Liver (tissue), 3 donors: ENCODE measurements at regions not wholly inside any gene's neighbourhood (a gene's known extent, or its start where the extent isn't known, plus 50 kb on each side); places are given as distances from the start of the nearest gene placed in this dataset.

ENCODE experiments used
- CTCF ChIP-seq: fragments of 150-350 bp; IDR thresholded peaks from 2 replicates; pipeline ENCODE4 v1.5.1; 2017; ENCODE audit warnings: improper control_type of control experiment, low read depth, low read length; ENCODE audit not compliant: missing input control
- FOXA1 ChIP-seq: IDR thresholded peaks from 2 replicates; pipeline ENCODE4 v1.6.1; 2016; ENCODE audit warnings: antibody characterized with exemption
- RXRA ChIP-seq, 2 donors: IDR thresholded peaks; 2 replicates each; pipeline ENCODE4 v1.6.1; 2017 to 2018; ENCODE audit warnings: antibody characterized with exemption in 2 of 2, mild to moderate bottlenecking in 1 of 2
- SP1 ChIP-seq: IDR thresholded peaks from 2 replicates; pipeline ENCODE4 v1.6.1; 2018; ENCODE audit warnings: antibody characterized with exemption, mild to moderate bottlenecking
- donor health status: healthy.
- donor health status: healthy.

- TF ChIP-seq RXRA (IDR thresholded peaks at IDR 0.05): no peak
- TF ChIP-seq CTCF: no peak
- TF ChIP-seq SP1: no peak
- no peak for TF ChIP-seq FOXA1
These were observed 168.3 kb downstream of the SALL1 start for GRCh38 chr16:50982808-50983207.
